Trophoblast cell (in vitro differentiated cells and primary cell): ENCODE measurements at regions not wholly inside any gene's neighbourhood (a gene's known extent, or its start where the extent isn't known, plus 50 kb on each side); places are given as distances from the start of the nearest gene placed in this dataset.

ENCODE experiments used
- DNase-seq, 2 donors: peaks; one replicate each; pipeline ENCODE4 v3.0.0-alpha.2; 2016
- H2AFZ ChIP-seq: 2 replicates; pipeline ENCODE4 v1.6.1; 2013; ENCODE audit warnings: low read length, moderate library complexity, mild to moderate bottlenecking; ENCODE audit not compliant: insufficient read depth, poor library complexity
- H2AK5ac ChIP-seq: 2 replicates; pipeline ENCODE4 v1.6.1; 2013; ENCODE audit warnings: mild to moderate bottlenecking, low read length
- H2BK120ac ChIP-seq: 2 replicates; pipeline ENCODE4 v1.6.1; 2013; ENCODE audit warnings: low read length, mild to moderate bottlenecking, moderate library complexity; ENCODE audit not compliant: insufficient read depth, poor library complexity
- H2BK12ac ChIP-seq: 2 replicates; pipeline ENCODE4 v1.6.1; 2013; ENCODE audit warnings: mild to moderate bottlenecking, low read length, moderate library complexity
- H2BK5ac ChIP-seq: 2 replicates; pipeline ENCODE4 v1.6.1; 2013; ENCODE audit warnings: low read length, low read depth, moderate library complexity, mild to moderate bottlenecking; ENCODE audit not compliant: poor library complexity
- H3K14ac ChIP-seq: 2 replicates; pipeline ENCODE4 v1.6.1; 2013; ENCODE audit warnings: mild to moderate bottlenecking, low read length
- H3K18ac ChIP-seq: 2 replicates; pipeline ENCODE4 v1.6.1; 2013; ENCODE audit warnings: mild to moderate bottlenecking, low read length
- H3K23ac ChIP-seq: 2 replicates; pipeline ENCODE4 v1.6.1; 2013; ENCODE audit warnings: low read length
- H3K27ac ChIP-seq: 2 replicates; pipeline ENCODE4 v1.5.1; 2013; ENCODE audit warnings: low read depth, mild to moderate bottlenecking, inconsistent platforms, low read length, moderate library complexity
- H3K27me3 ChIP-seq: 2 replicates; pipeline ENCODE4 v1.6.1; 2013; ENCODE audit warnings: inconsistent platforms, mild to moderate bottlenecking, low read length, moderate library complexity; ENCODE audit not compliant: insufficient read depth
- H3K36me3 ChIP-seq, 2 experiments: 1 replicate in 1 of 2; 2 replicates in 1 of 2; pipeline ENCODE4 v1.6.1; 2013; ENCODE audit warnings: low read length in 2 of 2, mild to moderate bottlenecking in 2 of 2, moderate library complexity in 1 of 2; ENCODE audit not compliant: insufficient read depth in 2 of 2, control insufficient read depth in 1 of 2
- H3K4ac ChIP-seq: 2 replicates; pipeline ENCODE4 v1.6.1; 2013; ENCODE audit warnings: low read depth, mild to moderate bottlenecking, low read length, moderate library complexity
- H3K4me1 ChIP-seq, 2 experiments: 1 replicate in 1 of 2; 2 replicates in 1 of 2; pipeline ENCODE4 v1.6.1; 2013; ENCODE audit warnings: low read length in 2 of 2, mild to moderate bottlenecking in 2 of 2, moderate library complexity in 1 of 2; ENCODE audit not compliant: insufficient read depth in 2 of 2, control insufficient read depth in 1 of 2
- H3K4me2 ChIP-seq: 2 replicates; pipeline ENCODE4 v1.6.1; 2013; ENCODE audit warnings: inconsistent platforms, mild to moderate bottlenecking, low read length, moderate library complexity
- H3K4me3 ChIP-seq: 2 replicates; pipeline ENCODE4 v1.5.1; 2013; ENCODE audit warnings: mild to moderate bottlenecking, low read depth, low read length, inconsistent platforms
- H3K79me1 ChIP-seq: one replicate; pipeline ENCODE4 v1.6.1; 2013; ENCODE audit warnings: low read length
- H3K79me2 ChIP-seq: 2 replicates; pipeline ENCODE4 v1.6.1; 2013; ENCODE audit warnings: low read length, mild to moderate bottlenecking; ENCODE audit not compliant: control insufficient read depth, insufficient read depth, poor library complexity
- H3K9ac ChIP-seq: 2 replicates; pipeline ENCODE4 v1.6.1; 2013; ENCODE audit warnings: mild to moderate bottlenecking, low read length
- H3K9me3 ChIP-seq: 2 replicates; pipeline ENCODE4 v1.6.1; 2013; ENCODE audit warnings: low read depth, mild to moderate bottlenecking, control low read depth, inconsistent platforms, low read length; ENCODE audit not compliant: insufficient read depth
- H4K12ac ChIP-seq: 2 replicates; pipeline ENCODE4 v1.6.1; 2013; ENCODE audit warnings: low read depth, mild to moderate bottlenecking, low read length, moderate library complexity
- H4K8ac ChIP-seq: 2 replicates; pipeline ENCODE4 v1.6.1; 2013; ENCODE audit warnings: low read depth, mild to moderate bottlenecking, low read length, moderate library complexity
- H4K91ac ChIP-seq: one replicate; pipeline ENCODE4 v1.6.1; 2013; ENCODE audit warnings: low read depth, mild to moderate bottlenecking, low read length, moderate library complexity
- WGBS: extraction: QIAGEN DNeasy Blood & Tissue Kit; methylation state at CpG from one replicate; pipeline ENCODE4 v1.1.7; 2013; ENCODE audit warnings: missing lambda C conversion rate; ENCODE audit not compliant: insufficient read length, insufficient coverage; ENCODE audit errors: extremely low coverage; 5-methylcytosine and 5-hydroxymethylcytosine counted together

DNA sequence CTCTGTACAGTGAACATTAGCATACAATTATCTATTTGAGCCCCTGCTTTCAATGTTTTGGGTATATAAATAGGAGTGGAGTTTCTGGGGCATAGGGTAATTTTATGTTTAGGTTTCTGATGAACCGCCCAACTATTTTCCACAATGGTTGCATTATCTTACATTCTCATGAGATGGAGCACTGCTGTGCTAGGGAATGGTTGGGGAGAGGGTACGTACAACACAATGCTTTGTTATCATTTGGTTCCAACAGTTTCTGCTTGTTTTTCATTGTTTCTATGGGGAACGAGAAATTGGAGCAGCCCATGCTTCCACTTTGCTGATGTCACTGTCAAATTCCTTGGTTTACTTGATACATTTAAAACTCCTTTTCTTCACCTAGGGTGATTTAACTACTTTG, 1115.3 kb downstream of the REEP3 start:
- WGBS, result no CpG with 5 or more reads among the region's 3 CpGs
- no peak overlapping the region for H2BK12ac ChIP-seq
- H3K27ac ChIP-seq, result no peak overlapping the region
- no peak overlapping the region for H3K4ac ChIP-seq
- H3K4me3 ChIP-seq, result no peak overlapping the region
- H2BK5ac ChIP-seq, result no peak overlapping the region
- no peak overlapping the region for H2BK120ac ChIP-seq
- no peak overlapping the region for H4K12ac ChIP-seq
- no peak overlapping the region for H3K14ac ChIP-seq
- H3K36me3 ChIP-seq, result no peaks in the 10 kb centered on the region
- no peak overlapping the region for H3K23ac ChIP-seq
- H3K9me3 ChIP-seq, result no peaks in the 10 kb centered on the region
- H4K8ac ChIP-seq, result no peak overlapping the region
- no peak overlapping the region for H4K91ac ChIP-seq
- no peak for DNase-seq
- H3K79me2 ChIP-seq, result no peaks in the 10 kb centered on the region
- no peaks in the 10 kb centered on the region for H3K79me1 ChIP-seq
- no peak overlapping the region for H3K18ac ChIP-seq
- H3K4me1 ChIP-seq, result no peaks in the 10 kb centered on the region
- H2AK5ac ChIP-seq, result no peak overlapping the region
- H2AFZ ChIP-seq, result no peak overlapping the region
- no peaks in the 10 kb centered on the region for H3K27me3 ChIP-seq
- no peak overlapping the region for H3K9ac ChIP-seq
- no peak overlapping the region for H3K4me2 ChIP-seq

DNA sequence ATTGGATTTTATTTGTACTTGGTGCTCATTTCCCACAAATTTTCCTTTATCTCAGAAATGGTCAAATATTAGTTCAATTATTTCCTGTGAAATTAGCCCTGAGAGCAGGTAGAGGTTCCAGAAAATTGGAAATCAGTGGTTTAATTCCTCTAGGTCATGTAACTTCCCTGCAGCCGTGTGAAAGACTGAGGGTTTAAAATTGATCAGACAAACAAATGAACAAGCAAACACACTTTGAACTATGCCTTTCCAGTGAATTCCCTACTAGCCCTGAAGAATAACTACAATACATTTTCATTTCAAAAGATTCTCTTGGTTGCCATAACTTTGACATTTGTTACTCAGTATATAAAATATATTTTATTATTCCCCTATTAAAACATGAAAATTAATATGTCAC, 1116.7 kb downstream of the REEP3 start:
- no peaks in the 10 kb centered on the region for H3K4me1 ChIP-seq
- H2BK5ac ChIP-seq, result no peak overlapping the region
- H3K23ac ChIP-seq, result no peak overlapping the region
- no peak overlapping the region for H2AFZ ChIP-seq
- H3K4ac ChIP-seq, result no peak overlapping the region
- H4K8ac ChIP-seq, result no peak overlapping the region
- no peak overlapping the region for H4K12ac ChIP-seq
- H3K4me2 ChIP-seq, result no peak overlapping the region
- no peak for DNase-seq
- no peak overlapping the region for H3K9ac ChIP-seq
- H3K79me1 ChIP-seq, result no peaks in the 10 kb centered on the region
- no peak overlapping the region for H2BK12ac ChIP-seq
- H3K27ac ChIP-seq, result no peak overlapping the region
- no peaks in the 10 kb centered on the region for H3K9me3 ChIP-seq
- H3K36me3 ChIP-seq, result no peaks in the 10 kb centered on the region
- H2BK120ac ChIP-seq, result no peak overlapping the region
- H3K27me3 ChIP-seq, result no peaks in the 10 kb centered on the region
- H3K14ac ChIP-seq, result no peak overlapping the region
- no peak overlapping the region for H2AK5ac ChIP-seq
- no peaks in the 10 kb centered on the region for H3K79me2 ChIP-seq
- H3K4me3 ChIP-seq, result no peak overlapping the region
- WGBS, result no CpG with 5 or more reads among the region's 1 CpG
- H4K91ac ChIP-seq, result no peak overlapping the region
- no peak overlapping the region for H3K18ac ChIP-seq

DNA sequence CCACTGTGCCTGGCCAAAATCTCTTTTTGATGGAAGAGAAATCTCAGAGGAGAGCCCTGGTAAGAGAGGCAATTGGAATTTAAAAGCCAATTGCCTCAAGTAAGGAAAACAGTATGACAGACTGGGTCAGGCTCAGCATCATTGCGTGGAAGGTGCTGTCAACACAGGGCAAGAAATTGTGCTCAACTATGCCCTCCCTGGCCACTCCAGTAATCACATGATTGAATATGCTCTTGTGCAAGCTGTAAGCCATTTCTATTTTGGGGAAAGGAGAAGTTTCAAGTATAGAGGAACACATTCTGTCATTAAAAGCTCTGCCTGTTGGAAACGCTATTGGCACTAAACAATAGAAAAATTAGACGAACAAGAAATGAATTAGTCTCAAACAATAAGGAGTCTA, 1127.7 kb downstream of the REEP3 start:
- no peak overlapping the region for H2BK5ac ChIP-seq
- no peak overlapping the region for H3K4me3 ChIP-seq
- H3K79me1 ChIP-seq, result no peaks in the 10 kb centered on the region

DNA sequence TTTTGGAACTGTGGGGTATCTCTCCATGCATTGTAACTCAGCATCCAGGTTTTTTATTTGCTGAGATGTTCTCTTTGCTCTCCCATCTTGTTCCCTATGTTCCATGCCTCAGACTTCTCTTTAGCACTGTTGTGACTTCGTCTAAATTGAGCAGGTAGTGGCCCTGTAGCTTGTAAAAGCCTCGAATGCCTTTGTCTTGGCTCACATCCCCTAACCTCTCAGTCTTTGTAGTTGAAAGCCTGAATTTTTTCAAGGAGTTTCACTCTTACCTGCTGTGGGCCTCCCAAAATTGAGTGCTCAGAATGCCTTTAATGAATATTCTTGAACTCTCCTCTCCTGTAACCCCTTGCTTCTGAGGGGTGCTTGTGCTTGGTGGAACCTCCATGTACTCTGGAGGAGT, 1137.3 kb downstream of the REEP3 start:
- no peak for DNase-seq
- no peaks in the 10 kb centered on the region for H3K36me3 ChIP-seq
- WGBS, result no CpG with 5 or more reads among the region's 2 CpGs
- no peaks in the 10 kb centered on the region for H3K79me2 ChIP-seq
- no peak overlapping the region for H2BK120ac ChIP-seq
- H3K27me3 ChIP-seq, result no peaks in the 10 kb centered on the region
- no peak overlapping the region for H2AFZ ChIP-seq
- H3K14ac ChIP-seq, result no peak overlapping the region
- no peak overlapping the region for H2AK5ac ChIP-seq
- H3K9ac ChIP-seq, result no peak overlapping the region
- H3K18ac ChIP-seq, result no peak overlapping the region
- H3K23ac ChIP-seq, result no peak overlapping the region
- no peak overlapping the region for H3K4ac ChIP-seq
- no peak overlapping the region for H2BK5ac ChIP-seq
- no peak overlapping the region for H2BK12ac ChIP-seq
- H3K4me2 ChIP-seq, result no peak overlapping the region
- no peaks in the 10 kb centered on the region for H3K9me3 ChIP-seq
- no peak overlapping the region for H3K4me3 ChIP-seq
- H4K91ac ChIP-seq, result no peak overlapping the region
- no peaks in the 10 kb centered on the region for H3K79me1 ChIP-seq
- H4K12ac ChIP-seq, result no peak overlapping the region
- H3K4me1 ChIP-seq, result no peaks in the 10 kb centered on the region
- no peak overlapping the region for H4K8ac ChIP-seq
- no peak overlapping the region for H3K27ac ChIP-seq

More for the DNA sequence above, 1127.7 kb downstream of the REEP3 start:
- Histone ChIP-seq H3K23ac (no peak overlapping the region), H3K79me2 (no peaks in the 10 kb centered on the region), H3K4ac (no peak overlapping the region), H3K9me3 (no peaks in the 10 kb centered on the region), H3K4me2 (no peak overlapping the region), H4K8ac (no peak overlapping the region), H2BK120ac (no peak overlapping the region), H2AK5ac (no peak overlapping the region), H3K14ac (no peak overlapping the region), H3K4me1 (no peaks in the 10 kb centered on the region), H3K9ac (no peak overlapping the region), H3K36me3 (no peaks in the 10 kb centered on the region), H2BK12ac (no peak overlapping the region), H4K12ac (no peak overlapping the region), H3K27me3 (no peaks in the 10 kb centered on the region), H3K18ac (no peak overlapping the region), H2AFZ (no peak overlapping the region), H3K27ac (no peak overlapping the region), H4K91ac (no peak overlapping the region)
- peak in 1 of 2 donors; percentile 9 for DNase-seq
- WGBS, result no CpG with 5 or more reads among the region's 3 CpGs
